GM21367 (cell line): ENCODE measurements at regions not wholly inside any gene's neighbourhood (a gene's known extent, or its start where the extent isn't known, plus 50 kb on each side); places are given as distances from the start of the nearest gene placed in this dataset.

Experiments used
- ATAC-seq: cut with Tn5 transposase; IDR thresholded peaks from one replicate; pipeline ENCODE4 v1.9.1; 2021; ENCODE audit not compliant: unreplicated experiment

GRCh38 chr12:28933176-28933575, 215.9 kb upstream of the FAR2 start:
- no peak for ATAC-seq

- no peak for ATAC-seq
Measured at GRCh38 chr12:28933864-28934527, 215.1 kb upstream of the FAR2 start.

DNA sequence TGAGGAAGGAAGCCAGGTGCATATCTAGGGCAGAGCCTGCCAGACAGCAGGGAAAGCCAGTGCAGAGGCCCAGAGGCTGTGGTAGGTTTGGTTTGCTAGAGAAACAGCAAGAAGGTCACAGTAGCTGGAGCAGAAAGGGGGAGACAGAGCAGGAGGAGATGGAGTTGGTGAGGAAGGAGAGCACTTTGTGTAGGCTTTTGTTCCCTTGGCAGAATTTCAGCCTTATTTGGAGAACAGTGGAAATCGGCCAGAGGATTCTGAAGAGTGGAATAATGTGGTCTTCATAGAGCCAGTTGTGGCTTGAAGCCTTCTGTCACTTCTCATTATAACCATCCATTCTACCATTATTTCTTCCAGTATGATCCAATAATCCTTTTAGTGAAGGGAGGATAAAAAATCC, 212.9 kb upstream of the FAR2 start:
- ATAC-seq, result no peak

GRCh38 chr12:28936711-28937110, 212.4 kb upstream of the FAR2 start:
- ATAC-seq, result no peak

DNA sequence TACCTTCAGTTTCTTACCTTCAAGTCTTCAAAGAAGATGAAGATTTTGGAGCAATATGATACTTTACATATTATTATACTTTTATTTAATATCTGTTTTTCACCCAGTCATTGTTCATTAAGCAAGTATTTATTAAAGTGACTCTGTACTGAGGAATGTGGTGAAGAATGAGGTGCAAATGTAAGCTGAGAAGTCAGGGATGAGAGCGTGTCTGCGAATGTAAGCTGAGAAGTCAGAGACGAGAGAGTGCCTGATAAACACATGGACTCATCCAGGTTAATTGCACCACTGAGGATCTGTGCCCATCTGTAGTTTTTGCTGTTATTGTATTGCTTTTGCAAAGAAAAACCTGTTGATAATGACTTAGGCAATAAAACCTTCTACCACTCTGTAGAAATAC, 211.9 kb upstream of the FAR2 start:
- no peak for ATAC-seq

- no peak for ATAC-seq
Measured at GRCh38 chr12:28938056-28938455, 211.0 kb upstream of the FAR2 start.

DNA sequence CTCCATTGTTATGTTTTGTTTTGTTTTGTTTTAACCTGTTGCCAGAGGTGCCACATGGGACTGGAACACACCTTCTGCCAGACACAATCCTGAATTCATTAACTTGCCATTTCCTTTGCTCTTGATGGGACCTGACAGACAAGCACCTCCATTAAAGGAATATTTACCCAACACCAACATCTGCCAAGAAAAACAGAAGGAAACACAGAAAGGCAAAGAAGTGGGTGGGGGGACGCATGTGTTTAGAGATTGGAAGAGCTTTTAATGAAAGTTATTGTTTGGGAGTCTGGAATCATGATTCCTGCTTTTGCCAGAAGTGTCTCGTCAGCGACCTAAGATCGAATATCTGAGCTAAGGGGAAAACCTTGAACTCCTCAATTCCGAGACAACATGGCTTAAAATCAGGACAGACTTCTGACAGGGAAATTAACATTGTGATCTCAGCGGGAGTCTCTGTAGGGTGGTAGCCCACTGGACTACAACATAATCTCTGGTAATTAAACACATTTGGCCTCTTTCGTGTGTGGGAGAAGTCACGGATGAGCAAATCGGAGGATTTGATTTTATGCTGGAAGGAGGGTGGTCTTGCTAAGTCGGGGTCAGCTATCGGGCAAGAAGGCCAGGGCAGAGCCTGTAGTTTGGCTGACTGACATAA, 210.4 kb upstream of the FAR2 start:
- ATAC-seq, result no peak

DNA sequence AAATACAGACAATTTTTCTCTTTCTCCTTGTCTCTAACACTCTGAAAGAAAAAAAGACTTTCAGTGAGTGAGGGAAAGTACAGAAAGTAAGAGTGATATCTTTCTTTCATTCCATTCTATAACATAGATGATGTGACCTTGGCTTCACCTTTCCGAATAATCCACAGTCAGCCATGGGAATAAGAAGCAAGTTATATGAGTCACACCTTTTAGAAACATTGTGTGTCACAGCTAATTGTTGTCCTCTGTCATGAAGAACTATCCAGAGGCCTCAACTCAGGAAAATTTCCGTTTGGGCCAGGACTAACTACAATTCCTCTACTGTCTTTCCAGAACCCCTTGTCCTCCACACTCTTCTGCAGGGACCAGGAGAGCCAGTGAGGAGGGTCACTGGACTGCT, 209.7 kb upstream of the FAR2 start:
- ATAC-seq, result no peak

GRCh38 chr12:28941248-28941647, 207.8 kb upstream of the FAR2 start:
- no peak for ATAC-seq

- ATAC-seq, result no peak
Measured at GRCh38 chr12:28946361-28946760, 202.7 kb upstream of the FAR2 start.

- no peak for ATAC-seq
Measured at GRCh38 chr12:28948685-28949084, 200.4 kb upstream of the FAR2 start.

- no peak for ATAC-seq
Measured at GRCh38 chr12:28949184-28949583, 199.9 kb upstream of the FAR2 start.

GRCh38 chr12:28950049-28950448, 199.0 kb upstream of the FAR2 start:
- no peak for ATAC-seq

GRCh38 chr12:28951935-28952334, 197.1 kb upstream of the FAR2 start:
- ATAC-seq, result no peak

- no peak for ATAC-seq
Measured at GRCh38 chr12:28954333-28954732, 194.7 kb upstream of the FAR2 start.

DNA sequence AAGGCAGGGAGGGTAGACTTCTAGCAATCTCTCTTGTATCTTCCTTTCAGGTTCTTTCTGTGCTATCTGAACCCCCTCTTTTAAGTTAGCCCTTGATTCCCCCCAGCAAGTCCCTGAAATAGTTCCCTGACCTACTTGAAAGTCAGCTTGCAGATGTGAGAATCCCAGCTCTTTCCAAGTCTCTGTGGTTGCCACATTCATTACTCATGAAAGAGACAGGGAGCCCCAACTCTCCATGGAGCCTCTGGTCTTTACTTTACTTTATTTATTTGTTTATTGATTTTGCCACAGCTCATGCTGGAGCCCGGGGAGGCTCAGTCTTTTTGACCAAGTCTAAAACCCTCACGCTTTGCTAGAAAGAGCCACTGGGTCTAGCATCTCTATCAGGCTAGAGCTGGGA, 193.6 kb upstream of the FAR2 start:
- no peak for ATAC-seq

GRCh38 chr12:28955931-28956330, 193.1 kb upstream of the FAR2 start:
- ATAC-seq, result no peak

DNA sequence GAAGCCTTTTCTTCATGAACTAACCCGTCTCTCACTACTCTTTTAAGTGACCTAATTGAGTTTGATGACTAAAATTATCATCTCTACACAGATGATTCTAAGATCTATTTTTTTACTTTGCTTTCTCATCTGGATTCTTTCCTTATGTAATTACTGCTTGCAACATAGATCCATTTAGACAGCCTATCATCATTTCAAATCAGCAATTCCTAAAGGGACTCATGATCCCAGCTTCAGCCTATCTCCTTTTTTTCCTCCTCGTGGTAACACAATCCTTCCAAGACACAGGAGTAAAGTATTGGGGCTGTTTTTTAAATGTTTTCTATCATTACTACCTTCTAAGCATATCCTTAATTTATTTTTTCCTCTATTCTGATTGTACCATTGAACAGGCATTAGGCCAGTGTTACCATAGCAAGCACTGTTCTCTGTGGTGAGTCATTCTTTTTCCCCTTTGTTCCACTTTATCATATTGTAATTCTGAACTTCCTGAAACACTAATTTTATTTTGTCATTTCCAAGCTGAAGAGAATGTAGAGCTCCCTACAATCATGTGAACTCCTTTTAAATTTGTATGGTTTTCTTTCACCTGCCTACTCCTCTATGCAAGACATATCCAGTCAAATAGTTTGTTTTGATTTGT, 190.4 kb upstream of the FAR2 start:
- ATAC-seq, result no peak

DNA sequence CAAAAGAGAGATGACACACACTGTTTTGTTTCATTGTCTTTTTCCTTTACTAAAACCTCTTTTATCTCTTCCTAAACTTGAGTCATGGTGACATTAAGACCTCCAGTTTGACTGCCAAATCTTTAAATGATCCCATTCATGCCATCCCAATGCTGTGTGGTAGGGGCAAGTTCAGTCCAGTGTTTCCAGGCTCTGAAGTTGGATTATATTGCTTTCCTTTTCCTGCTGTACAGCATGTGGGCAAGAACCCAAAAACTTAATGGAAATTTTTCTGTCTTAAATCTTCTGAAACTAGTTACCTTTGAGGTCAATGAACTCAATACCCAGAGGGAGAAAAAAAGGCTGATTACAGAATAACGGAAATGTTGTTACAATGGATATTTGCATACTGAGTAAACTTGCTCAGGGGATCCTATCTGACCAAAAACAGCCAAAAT, 187.1 kb upstream of the FAR2 start:
- no peak for ATAC-seq

GRCh38 chr12:28963554-28963953, 185.5 kb upstream of the FAR2 start:
- no peak for ATAC-seq

GRCh38 chr12:28966046-28966780, 182.9 kb upstream of the FAR2 start:
- no peak for ATAC-seq

DNA sequence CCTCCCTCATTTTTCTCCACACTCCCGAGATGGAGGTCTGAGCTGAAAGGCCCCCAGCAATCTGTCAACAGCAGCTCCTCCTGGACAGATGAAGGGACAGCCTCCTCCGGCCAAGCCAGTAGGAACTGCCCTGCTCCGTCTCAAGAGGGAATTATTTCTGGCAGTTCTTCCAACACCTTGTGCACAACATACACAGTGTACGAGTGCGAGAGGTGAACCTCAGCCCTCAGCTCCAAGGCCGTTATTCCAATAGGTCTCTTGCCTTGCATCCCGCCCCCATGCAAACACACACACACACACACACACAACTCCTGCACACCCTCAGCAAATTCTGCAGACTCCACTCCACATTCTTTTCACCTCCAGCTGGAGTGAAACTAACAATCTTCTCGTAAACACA, 181.7 kb upstream of the FAR2 start:
- no peak for ATAC-seq
